ENCODE measurements at regions not wholly inside any gene's neighbourhood (a gene's known extent, or its start where the extent isn't known, plus 50 kb on each side); places are given as distances from the start of the nearest gene placed in this dataset.
"Not testable (repeated sequence)": the region's sequence is repeated elsewhere in the genome, so short reads cannot be mapped to it uniquely, and the experiment has no call there.

DNA sequence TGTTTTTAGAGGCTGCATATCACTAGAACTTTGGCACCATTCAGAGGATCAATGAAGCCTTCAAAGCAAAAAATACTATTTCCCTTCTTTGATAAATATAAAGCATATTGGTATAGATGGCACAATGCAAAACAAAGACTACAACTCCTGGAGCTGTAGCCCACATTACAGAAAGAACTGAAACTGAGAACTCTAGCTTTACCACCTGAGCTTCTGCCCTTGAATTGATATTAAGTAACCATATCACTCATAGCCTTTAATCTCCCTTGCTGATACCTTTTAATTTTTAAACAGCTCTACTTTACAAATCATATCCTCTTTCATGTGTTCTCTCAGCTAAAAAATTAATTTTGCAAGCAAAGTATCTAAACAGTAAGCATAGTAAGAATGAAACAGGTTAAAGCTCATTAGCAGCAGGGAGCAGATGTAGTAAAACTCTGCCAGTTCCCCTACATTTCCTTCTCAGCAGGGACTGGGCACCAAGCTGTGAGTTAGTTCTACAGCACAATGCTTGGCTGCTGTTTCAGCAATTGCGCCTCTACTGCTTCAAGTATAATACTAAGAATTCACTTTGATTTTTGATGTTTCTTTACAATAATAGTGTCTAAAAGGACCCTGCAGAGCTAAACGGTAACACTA lies 97.9 kb upstream of the NANOGP8 start:
- TF ChIP-seq, protein P1, sequence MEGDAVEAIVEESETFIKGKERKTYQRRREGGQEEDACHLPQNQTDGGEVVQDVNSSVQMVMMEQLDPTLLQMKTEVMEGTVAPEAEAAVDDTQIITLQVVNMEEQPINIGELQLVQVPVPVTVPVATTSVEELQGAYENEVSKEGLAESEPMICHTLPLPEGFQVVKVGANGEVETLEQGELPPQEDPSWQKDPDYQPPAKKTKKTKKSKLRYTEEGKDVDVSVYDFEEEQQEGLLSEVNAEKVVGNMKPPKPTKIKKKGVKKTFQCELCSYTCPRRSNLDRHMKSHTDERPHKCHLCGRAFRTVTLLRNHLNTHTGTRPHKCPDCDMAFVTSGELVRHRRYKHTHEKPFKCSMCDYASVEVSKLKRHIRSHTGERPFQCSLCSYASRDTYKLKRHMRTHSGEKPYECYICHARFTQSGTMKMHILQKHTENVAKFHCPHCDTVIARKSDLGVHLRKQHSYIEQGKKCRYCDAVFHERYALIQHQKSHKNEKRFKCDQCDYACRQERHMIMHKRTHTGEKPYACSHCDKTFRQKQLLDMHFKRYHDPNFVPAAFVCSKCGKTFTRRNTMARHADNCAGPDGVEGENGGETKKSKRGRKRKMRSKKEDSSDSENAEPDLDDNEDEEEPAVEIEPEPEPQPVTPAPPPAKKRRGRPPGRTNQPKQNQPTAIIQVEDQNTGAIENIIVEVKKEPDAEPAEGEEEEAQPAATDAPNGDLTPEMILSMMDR (IDR thresholded peaks at IDR 0.05; ENCODE audit: insufficient read depth, missing control alignments) = no peak
- FAIRE-seq (no peak), DNase-seq (ENCODE audit: insufficient read length, low spot score) (no peak)

DNA sequence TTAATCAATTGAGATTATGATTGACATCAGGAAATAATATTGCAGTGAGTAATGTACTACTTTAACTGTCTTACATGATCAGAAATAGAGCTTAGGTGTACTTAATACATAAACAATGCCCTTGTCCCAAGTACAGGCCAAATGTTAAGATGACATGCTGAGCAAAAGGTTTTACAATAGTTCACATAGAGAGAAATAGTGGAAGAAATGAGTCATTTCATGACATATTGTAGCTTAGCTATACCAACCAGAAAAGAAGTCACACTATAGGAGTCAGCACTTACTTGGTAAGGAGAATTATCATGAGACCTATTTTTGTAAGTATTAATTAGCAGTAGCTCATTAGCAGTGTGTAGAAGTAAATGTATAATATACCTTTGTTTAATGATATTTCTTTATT lies 96.4 kb upstream of the NANOGP8 start:
- DNase-seq (ENCODE audit: insufficient read length, low spot score) (no peak), FAIRE-seq (no peak)
- TF ChIP-seq, protein P1 (IDR thresholded peaks at IDR 0.05; ENCODE audit: insufficient read depth, missing control alignments) = no peak

DNA sequence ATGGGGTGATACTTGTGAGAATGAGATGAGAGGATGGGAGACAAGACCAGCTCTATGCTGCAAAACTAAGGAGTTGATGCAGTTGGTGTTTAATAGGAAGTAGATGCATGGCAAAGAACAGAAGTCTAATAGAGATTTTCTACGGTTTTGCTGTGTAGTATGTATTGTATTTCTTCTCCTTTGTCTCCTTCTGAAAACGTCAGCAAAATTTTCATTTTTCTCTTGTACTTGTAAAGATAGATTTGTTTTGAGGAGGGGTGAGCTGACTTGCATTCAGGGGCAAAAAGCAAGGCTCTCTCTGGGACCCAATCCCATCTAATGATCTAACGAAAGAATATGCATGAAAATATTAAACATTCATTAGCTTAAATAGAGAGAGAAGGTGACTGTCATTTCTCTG lies 94.6 kb upstream of the NANOGP8 start:
- DNase-seq (ENCODE audit: insufficient read length, low spot score) (no peak), FAIRE-seq (no peak)
- TF ChIP-seq, protein P1 (IDR thresholded peaks at IDR 0.05; ENCODE audit: insufficient read depth, missing control alignments) = no peak

DNA sequence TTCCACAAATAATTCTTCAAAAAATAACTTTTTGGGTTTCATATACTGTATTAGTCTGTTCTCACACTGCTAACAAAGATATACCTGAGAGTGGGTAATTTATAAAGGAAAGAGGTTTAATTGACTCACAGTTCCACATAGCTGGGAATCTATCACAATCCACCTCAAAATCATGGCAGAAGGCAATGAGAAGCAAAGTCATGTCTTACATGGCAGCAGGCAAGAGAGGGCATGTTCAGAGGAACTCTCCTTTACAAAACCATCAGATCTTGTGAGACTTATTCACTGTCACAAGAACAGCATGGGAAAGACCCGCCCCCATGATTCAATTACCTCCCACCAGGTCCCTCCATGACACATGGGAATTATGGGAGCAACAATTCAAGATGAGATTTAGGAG lies 93.1 kb upstream of the NANOGP8 start:
- DNase-seq (ENCODE audit: insufficient read length, low spot score); FAIRE-seq: not testable (repeated sequence)

DNA sequence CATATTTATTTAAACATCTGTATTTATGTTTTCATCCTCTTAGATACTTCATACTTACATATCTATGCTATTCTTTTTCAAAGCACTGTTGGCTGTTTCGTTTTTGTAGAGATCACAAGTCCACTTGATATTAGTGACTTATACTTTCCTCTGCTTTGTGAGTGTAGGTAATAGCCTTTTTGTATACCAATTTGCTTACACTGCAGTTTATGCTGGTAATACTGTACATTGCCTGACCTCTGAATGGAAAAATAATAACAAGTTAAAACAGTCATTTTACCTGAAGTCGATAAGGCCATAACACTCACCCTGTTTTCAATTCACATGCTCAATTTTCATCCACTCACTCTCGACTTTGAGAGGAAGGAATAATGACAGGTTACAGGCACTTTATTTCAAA lies 89.9 kb upstream of the NANOGP8 start:
- no peak for FAIRE-seq

DNA sequence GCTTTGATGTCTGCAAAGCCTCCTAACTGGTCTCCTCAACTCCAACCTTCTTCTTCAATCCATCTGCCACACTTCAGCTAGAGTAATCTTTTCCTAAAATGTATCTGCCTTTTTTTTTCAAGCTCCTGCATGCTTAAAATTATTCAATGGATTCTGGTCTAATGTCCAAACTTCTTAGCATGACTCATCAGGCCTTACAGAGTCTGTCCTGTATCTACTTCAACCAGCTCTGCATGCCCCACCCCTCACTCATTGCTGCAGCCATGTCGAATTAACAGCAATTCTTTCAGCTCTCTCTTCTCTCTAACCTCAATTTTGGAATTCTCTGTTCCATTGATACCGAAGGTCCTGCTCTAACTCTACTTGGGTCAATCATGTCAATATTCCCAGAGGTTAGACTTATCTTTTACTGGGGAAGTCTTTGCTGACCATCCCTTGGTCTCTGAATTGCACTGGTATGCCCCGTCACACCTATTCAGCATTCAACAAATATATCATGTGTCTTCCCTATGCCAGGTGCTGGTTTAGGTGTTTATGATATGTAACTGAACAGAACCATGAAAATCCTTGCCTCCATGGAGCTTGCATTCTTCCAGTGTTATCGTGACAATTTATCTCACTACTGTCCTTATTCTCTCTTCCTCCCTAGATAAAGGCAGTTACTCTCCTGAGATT lies 88.5 kb upstream of the NANOGP8 start:
- DNase-seq (ENCODE audit: insufficient read length, low spot score) (no peak), FAIRE-seq (no peak)
- TF ChIP-seq, protein P1 (IDR thresholded peaks at IDR 0.05; ENCODE audit: insufficient read depth, missing control alignments) = no peak

More for the DNA sequence above, 89.9 kb upstream of the NANOGP8 start:
- DNase-seq (ENCODE audit: insufficient read length, low spot score) = no peak
- TF ChIP-seq, protein P1 (IDR thresholded peaks at IDR 0.05; ENCODE audit: insufficient read depth, missing control alignments) = no peak

DNA sequence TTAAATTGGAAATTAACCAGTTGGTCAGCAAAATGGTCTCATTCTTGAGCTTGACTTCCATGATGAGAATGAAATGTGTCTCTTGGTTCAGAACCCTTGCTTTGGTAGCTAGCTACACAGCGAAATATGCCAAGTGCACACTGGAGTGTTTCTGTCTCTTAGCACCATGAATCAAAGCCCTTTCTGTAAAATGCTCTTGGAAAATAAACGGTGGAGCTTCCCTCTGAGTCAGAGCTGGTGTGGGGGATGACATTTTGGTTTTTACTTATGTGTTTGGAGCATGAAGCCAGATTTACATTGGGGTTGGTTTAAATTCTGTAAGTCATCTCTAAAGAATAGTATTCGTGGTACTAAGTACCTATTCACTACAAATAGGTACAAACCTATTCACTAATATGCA lies 85.1 kb upstream of the NANOGP8 start:
- TF ChIP-seq, protein P1 (IDR thresholded peaks at IDR 0.05; ENCODE audit: insufficient read depth, missing control alignments) = no peak
- no peak for DNase-seq (ENCODE audit: insufficient read length, low spot score)
- FAIRE-seq = no peak
